H1 (cell line): ENCODE measurements at regions not wholly inside any gene's neighbourhood (a gene's known extent, or its start where the extent isn't known, plus 50 kb on each side); places are given as distances from the start of the nearest gene placed in this dataset.

Experiments
- JUN ChIP-seq: IDR thresholded peaks from 2 replicates; pipeline ENCODE4 v1.6.1; 2011; ENCODE audit warnings: low read depth, mild to moderate bottlenecking, improper control_type of control experiment, low read length

- no peak for TF ChIP-seq JUN
These were observed 66.6 kb upstream of the HDAC4 start (continued) for GRCh38 chr2:239467281-239467955.
